Gastroesophageal sphincter (tissue), 4 donors: ENCODE measurements at regions not wholly inside any gene's neighbourhood (a gene's known extent, or its start where the extent isn't known, plus 50 kb on each side); places are given as distances from the start of the nearest gene placed in this dataset.

Source experiments
- ATAC-seq: fragments of 150-250 bp; one replicate; pipeline ENCODE4 v1.9.1; 2016; ENCODE audit warnings: mild to moderate bottlenecking, moderate library complexity
- H3K27ac ChIP-seq, 4 donors: fragments of 200-600 bp; sonication (generic) in 3 of 4; 1 replicate in 3 of 4; 2 replicates in 1 of 4; pipeline ENCODE4 v1.5.1; 2016 to 2019
- H3K27me3 ChIP-seq: fragments of 200-600 bp; sonication (generic); one replicate; pipeline ENCODE4 v1.5.1; 2019
- H3K36me3 ChIP-seq, 2 donors: fragments of 200-600 bp; sonication (generic); one replicate each; pipeline ENCODE4 v1.5.1; 2019; ENCODE audit warnings: control low read depth in 1 of 2
- H3K4me1 ChIP-seq, 3 donors: fragments of 200-600 bp; sonication (generic); 1 replicate in 2 of 3; 2 replicates in 1 of 3; pipeline ENCODE4 v1.5.1; 2016 to 2019; ENCODE audit warnings: control low read depth in 2 of 3
- H3K4me3 ChIP-seq, 2 donors: fragments of 200-600 bp; sonication (generic); one replicate each; pipeline ENCODE4 v1.5.1; 2019; ENCODE audit warnings: mild to moderate bottlenecking in 1 of 2, moderate library complexity in 1 of 2
- H3K9me3 ChIP-seq, 3 donors: fragments of 200-600 bp; sonication (generic); one replicate each; pipeline ENCODE4 v1.5.1; 2017 to 2019; ENCODE audit warnings: control low read depth in 2 of 3
- EP300 ChIP-seq: sonication (generic); formaldehyde crosslinking; IDR thresholded peaks from one replicate; pipeline ENCODE4 v1.6.1; 2017; ENCODE audit warnings: antibody characterized with exemption, mild to moderate bottlenecking
- POLR2A ChIP-seq, 2 donors: fragments of 450-650 bp; IDR thresholded peaks; one replicate each; pipeline ENCODE4 v1.6.1; 2017; ENCODE audit warnings: antibody characterized with exemption in 2 of 2, mild to moderate bottlenecking in 2 of 2, moderate library complexity in 1 of 2
- POLR2AphosphoS5 ChIP-seq: sonication (generic); formaldehyde crosslinking; IDR thresholded peaks from one replicate; pipeline ENCODE4 v1.6.1; 2017; ENCODE audit warnings: antibody characterized with exemption
- WGBS, 2 donors: methylation state at CpG; one replicate each; pipeline ENCODE4 v1.1.5; 2018; ENCODE audit warnings: low coverage in 1 of 2; 5-methylcytosine and 5-hydroxymethylcytosine counted together
- TF ChIP-seq, protein P1 (sequence below), 4 experiments: fragments of 200-600 bp in 2 of 4; fragments of 450-650 bp in 2 of 4; sonication (generic) in 1 of 4; IDR thresholded peaks; one replicate each; pipeline ENCODE4 v1.5.1; 2017 to 2019; ENCODE audit warnings: antibody characterized with exemption in 4 of 4, mild to moderate bottlenecking in 2 of 4, moderate library complexity in 2 of 4

DNA sequence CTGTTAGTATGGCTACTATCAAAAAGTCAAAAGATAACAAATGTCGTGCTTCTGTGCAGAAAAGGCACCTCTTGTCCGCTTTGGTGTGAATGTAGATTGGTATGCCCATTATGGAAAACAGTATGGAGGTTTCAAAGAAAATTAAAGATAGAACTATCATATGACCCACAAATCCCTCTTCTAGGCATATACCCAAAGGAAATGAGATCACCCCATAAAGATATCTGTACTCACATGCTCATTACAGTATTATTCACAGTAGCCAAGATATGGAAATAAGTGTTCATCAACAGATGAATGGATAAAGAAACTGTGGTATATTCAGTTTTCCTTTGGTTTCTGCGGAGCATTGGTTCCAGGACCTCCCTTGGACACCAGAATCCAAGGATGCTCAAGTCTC, 180.5 kb upstream of the PPP1R3A start:
- Histone ChIP-seq H3K4me3 (no peak overlapping the region), H3K36me3 (peaks cover 0 to 4% of the 10 kb centered on the region in 2 donors), H3K27ac (no peak overlapping the region), H3K9me3 (no peaks in the 10 kb centered on the region), H3K4me1 (peaks cover 2 to 4% (median 3%) of the 10 kb centered on the region in 3 donors), H3K27me3 (no peaks in the 10 kb centered on the region)
- WGBS, 2 donors, result 90 to 94% methylated on average over 3 of the region's 3 CpGs
- TF ChIP-seq, protein P1, sequence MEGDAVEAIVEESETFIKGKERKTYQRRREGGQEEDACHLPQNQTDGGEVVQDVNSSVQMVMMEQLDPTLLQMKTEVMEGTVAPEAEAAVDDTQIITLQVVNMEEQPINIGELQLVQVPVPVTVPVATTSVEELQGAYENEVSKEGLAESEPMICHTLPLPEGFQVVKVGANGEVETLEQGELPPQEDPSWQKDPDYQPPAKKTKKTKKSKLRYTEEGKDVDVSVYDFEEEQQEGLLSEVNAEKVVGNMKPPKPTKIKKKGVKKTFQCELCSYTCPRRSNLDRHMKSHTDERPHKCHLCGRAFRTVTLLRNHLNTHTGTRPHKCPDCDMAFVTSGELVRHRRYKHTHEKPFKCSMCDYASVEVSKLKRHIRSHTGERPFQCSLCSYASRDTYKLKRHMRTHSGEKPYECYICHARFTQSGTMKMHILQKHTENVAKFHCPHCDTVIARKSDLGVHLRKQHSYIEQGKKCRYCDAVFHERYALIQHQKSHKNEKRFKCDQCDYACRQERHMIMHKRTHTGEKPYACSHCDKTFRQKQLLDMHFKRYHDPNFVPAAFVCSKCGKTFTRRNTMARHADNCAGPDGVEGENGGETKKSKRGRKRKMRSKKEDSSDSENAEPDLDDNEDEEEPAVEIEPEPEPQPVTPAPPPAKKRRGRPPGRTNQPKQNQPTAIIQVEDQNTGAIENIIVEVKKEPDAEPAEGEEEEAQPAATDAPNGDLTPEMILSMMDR (IDR thresholded peaks at IDR 0.05), result no peak
- TF ChIP-seq POLR2AphosphoS5 (no peak), EP300 (no peak), POLR2A (IDR thresholded peaks at IDR 0.05) (no peak)
- ATAC-seq, result no peak

DNA sequence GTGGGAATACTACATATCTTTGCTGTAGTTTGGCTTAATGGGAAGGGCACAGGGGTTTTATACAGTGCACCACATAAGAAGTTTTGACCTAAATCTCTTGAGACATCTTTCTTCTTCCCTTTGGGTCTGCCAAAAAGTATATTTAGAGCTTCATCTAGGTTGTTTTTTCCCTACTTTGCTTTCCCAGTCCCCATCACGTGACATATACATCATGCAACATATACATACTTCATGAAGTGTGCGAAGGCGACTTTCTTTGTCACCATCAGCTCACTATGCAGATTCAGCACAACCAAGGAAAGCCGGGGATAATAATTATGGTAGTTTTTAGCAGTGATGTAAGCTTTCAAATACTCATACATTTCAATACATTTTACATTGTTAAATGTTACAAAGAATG, 177.1 kb upstream of the PPP1R3A start:
- TF ChIP-seq POLR2A (IDR thresholded peaks at IDR 0.05), result no peak
- TF ChIP-seq, protein P1 (IDR thresholded peaks at IDR 0.05), result no peak
- no peak for TF ChIP-seq POLR2AphosphoS5
- no peak for TF ChIP-seq EP300
- ATAC-seq, result no peak
- WGBS, 2 donors, result 87 to 97% methylated on average over 4 of the region's 4 CpGs
- Histone ChIP-seq H3K27me3 (no peaks in the 10 kb centered on the region), H3K27ac (no peak overlapping the region), H3K4me1 (peaks cover 0 to 25% (median 0%) of the 10 kb centered on the region in 3 donors), H3K4me3 (no peak overlapping the region), H3K36me3 (peaks cover 0 to 4% of the 10 kb centered on the region in 2 donors), H3K9me3 (no peaks in the 10 kb centered on the region)

- peaks cover 15% of the 10 kb centered on the region for H3K27me3 ChIP-seq
- peak overlapping the region; percentile 78 to 89 for H3K4me3 ChIP-seq
- H3K4me1 ChIP-seq, result peaks cover 0 to 55% (median 0%) of the 10 kb centered on the region in 3 donors
These were observed 169.7 kb upstream of the PPP1R3A start for GRCh38 chr7:114088470-114088940.

GRCh38 chr7:114087653-114088469, 169.1 kb upstream of the PPP1R3A start:
- Histone ChIP-seq H3K9me3 (no peaks in the 10 kb centered on the region), H3K36me3 (no peaks in the 10 kb centered on the region), H3K27ac (peak overlapping the region; percentile 94 to 99 (median 96)), H3K4me1 (peaks cover 0 to 56% (median 0%) of the 10 kb centered on the region in 3 donors), H3K27me3 (peaks cover 21% of the 10 kb centered on the region), H3K4me3 (peak overlapping the region; percentile 78 to 89)
- ATAC-seq, result no peak
- WGBS, 2 donors, result 11% methylated on average over 6 to 9 of the region's 32 CpGs
- TF ChIP-seq POLR2A (IDR thresholded peaks at IDR 0.05) (no peak), EP300 (no peak), POLR2AphosphoS5 (no peak)
- TF ChIP-seq, protein P1 (IDR thresholded peaks at IDR 0.05), result peak in 1 of 4 experiments; percentile 10

More at GRCh38 chr7:114088470-114088940, 169.7 kb upstream of the PPP1R3A start:
- peak overlapping the region; percentile 94 to 99 (median 96) for H3K27ac ChIP-seq
- ATAC-seq, result no peak
- TF ChIP-seq, protein P1 (IDR thresholded peaks at IDR 0.05), result no peak
- TF ChIP-seq POLR2A (IDR thresholded peaks at IDR 0.05) (no peak), EP300 (no peak), POLR2AphosphoS5 (no peak)
- no peaks in the 10 kb centered on the region for H3K36me3 ChIP-seq
- no peaks in the 10 kb centered on the region for H3K9me3 ChIP-seq
- WGBS, 2 donors, result 21 to 27% methylated on average over 2 of the region's 2 CpGs
